ENCODE measurements at regions not wholly inside any gene's neighbourhood (a gene's known extent, or its start where the extent isn't known, plus 50 kb on each side); places are given as distances from the start of the nearest gene placed in this dataset.

DNA sequence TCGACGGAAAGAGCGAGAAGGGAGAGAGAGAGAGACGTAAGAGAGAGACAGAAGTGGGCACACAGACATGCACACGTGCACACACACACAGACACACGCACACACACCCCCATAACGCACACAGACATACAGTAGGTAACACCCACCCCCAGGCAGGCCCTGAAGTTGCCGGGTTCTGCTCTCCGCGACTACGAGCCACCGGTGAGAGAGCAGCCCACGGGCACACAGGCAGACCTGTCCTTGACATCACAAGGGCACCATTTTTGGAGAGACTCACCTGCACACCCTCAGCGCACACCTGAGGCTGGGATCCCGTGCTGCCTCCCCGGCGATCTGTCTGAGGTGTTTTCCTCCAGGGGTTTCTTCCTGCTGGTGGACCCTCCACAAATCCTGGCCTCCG is 1171.0 kb upstream of the PCDH10 start:
- no peaks in the 10 kb centered on the region for H3K4me1 ChIP-seq (ENCODE audit: control insufficient read depth in 1 of 2, extremely low read depth in 1 of 2, insufficient read depth in 2 of 2, low read length in 2 of 2)
- H3K9me3 ChIP-seq = no peaks in the 10 kb centered on the region
- Mint-ChIP-seq H3K36me3 (no peaks in the 10 kb centered on the region), H3K9me3 (peaks cover 11 to 23% (median 18%) of the 10 kb centered on the region in 3 donors), H3K4me3 (no peak overlapping the region), H3K27ac (no peak overlapping the region), H3K4me1 (no peaks in the 10 kb centered on the region), H3K27me3 (no peaks in the 10 kb centered on the region)
- no peaks in the 10 kb centered on the region for H3K27me3 ChIP-seq (replicated peaks in 1 of 2; ENCODE audit: control insufficient read depth in 2 of 2, extremely low read depth in 1 of 2, insufficient read depth in 2 of 2, low read length in 1 of 2)
- H3K4me3 ChIP-seq (ENCODE audit: control insufficient read depth in 1 of 2, extremely low read depth in 1 of 2, low read length in 1 of 2) = no peak overlapping the region
- ChIA-PET CTCF (no interaction called here), POLR2A (no interaction called here)
- DNase-seq (no peak), ATAC-seq (replicated peaks in 1 of 4) (no peak)
- no peak overlapping the region for H3K27ac ChIP-seq (ENCODE audit: low read length)
- WGBS (ENCODE audit: insufficient coverage) = 100% methylated on average over 9 of the region's 18 CpGs
- no peaks in the 10 kb centered on the region for H3K36me3 ChIP-seq (ENCODE audit: control insufficient read depth in 2 of 2, extremely low read depth in 1 of 2, insufficient read depth in 1 of 2, low read length in 1 of 2)

- no peaks in the 10 kb centered on the region for H3K4me1 Mint-ChIP-seq
- no peaks in the 10 kb centered on the region for H3K36me3 Mint-ChIP-seq
- Histone ChIP-seq H3K27ac (ENCODE audit: low read length) (no peak overlapping the region), H3K27me3 (replicated peaks in 1 of 2; ENCODE audit: control insufficient read depth in 2 of 2, extremely low read depth in 1 of 2, insufficient read depth in 2 of 2, low read length in 1 of 2) (no peaks in the 10 kb centered on the region), H3K9me3 (no peaks in the 10 kb centered on the region), H3K4me1 (ENCODE audit: control insufficient read depth in 1 of 2, extremely low read depth in 1 of 2, insufficient read depth in 2 of 2, low read length in 2 of 2) (no peaks in the 10 kb centered on the region), H3K4me3 (ENCODE audit: control insufficient read depth in 1 of 2, extremely low read depth in 1 of 2, low read length in 1 of 2) (no peak overlapping the region), H3K36me3 (ENCODE audit: control insufficient read depth in 2 of 2, extremely low read depth in 1 of 2, insufficient read depth in 1 of 2, low read length in 1 of 2) (no peaks in the 10 kb centered on the region)
- ChIA-PET POLR2A (no interaction called here), CTCF (no interaction called here)
- no peak for ATAC-seq (replicated peaks in 1 of 4)
- 83% methylated on average over 1 of the region's 4 CpGs for WGBS (ENCODE audit: insufficient coverage)
- no peak overlapping the region for H3K27ac Mint-ChIP-seq
- H3K27me3 Mint-ChIP-seq = no peaks in the 10 kb centered on the region
- no peak for DNase-seq
- H3K9me3 Mint-ChIP-seq = peaks cover 0 to 9% (median 7%) of the 10 kb centered on the region in 3 donors
- no peak overlapping the region for H3K4me3 Mint-ChIP-seq
Measured at GRCh38 chr4:131989576-131989975, 1159.5 kb upstream of the PCDH10 start.

DNA sequence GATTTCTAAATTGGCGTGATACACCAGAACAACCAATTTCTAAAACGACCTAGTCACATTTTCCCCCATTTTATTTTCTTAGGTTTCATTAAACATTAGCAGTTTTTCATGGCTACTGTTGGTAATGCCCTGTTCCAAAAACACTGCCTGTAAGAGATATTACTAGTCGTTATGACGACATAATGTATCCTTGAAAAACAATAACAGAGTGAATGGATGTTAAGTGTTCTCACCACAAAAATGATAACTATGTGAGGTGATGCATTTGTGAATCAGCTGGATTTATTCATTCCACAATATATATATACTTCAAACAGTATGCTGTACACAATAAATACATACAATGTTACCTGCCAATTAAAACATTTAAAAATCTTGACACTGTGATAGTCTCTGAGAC is 1147.6 kb upstream of the PCDH10 start:
- Histone ChIP-seq H3K9me3 (no peaks in the 10 kb centered on the region), H3K27ac (ENCODE audit: low read length) (no peak overlapping the region), H3K27me3 (replicated peaks in 1 of 2; ENCODE audit: control insufficient read depth in 2 of 2, extremely low read depth in 1 of 2, insufficient read depth in 2 of 2, low read length in 1 of 2) (no peaks in the 10 kb centered on the region), H3K4me3 (ENCODE audit: control insufficient read depth in 1 of 2, extremely low read depth in 1 of 2, low read length in 1 of 2) (no peak overlapping the region), H3K4me1 (ENCODE audit: control insufficient read depth in 1 of 2, extremely low read depth in 1 of 2, insufficient read depth in 2 of 2, low read length in 2 of 2) (no peaks in the 10 kb centered on the region), H3K36me3 (ENCODE audit: control insufficient read depth in 2 of 2, extremely low read depth in 1 of 2, insufficient read depth in 1 of 2, low read length in 1 of 2) (no peaks in the 10 kb centered on the region)
- ATAC-seq (replicated peaks in 1 of 4) (no peak), DNase-seq (no peak)
- Mint-ChIP-seq H3K27me3 (no peaks in the 10 kb centered on the region), H3K9me3 (peaks cover 0 to 6% (median 4%) of the 10 kb centered on the region in 3 donors), H3K4me3 (no peak overlapping the region), H3K27ac (no peak overlapping the region), H3K4me1 (no peaks in the 10 kb centered on the region), H3K36me3 (no peaks in the 10 kb centered on the region)
- ChIA-PET CTCF (no interaction called here), POLR2A (no interaction called here)
- WGBS (ENCODE audit: insufficient coverage) = no CpG with 5 or more reads among the region's 4 CpGs

- Histone ChIP-seq H3K9me3 (no peaks in the 10 kb centered on the region), H3K36me3 (ENCODE audit: control insufficient read depth in 2 of 2, extremely low read depth in 1 of 2, insufficient read depth in 1 of 2, low read length in 1 of 2) (no peaks in the 10 kb centered on the region), H3K4me1 (ENCODE audit: control insufficient read depth in 1 of 2, extremely low read depth in 1 of 2, insufficient read depth in 2 of 2, low read length in 2 of 2) (no peaks in the 10 kb centered on the region), H3K4me3 (ENCODE audit: control insufficient read depth in 1 of 2, extremely low read depth in 1 of 2, low read length in 1 of 2) (no peak overlapping the region), H3K27me3 (replicated peaks in 1 of 2; ENCODE audit: control insufficient read depth in 2 of 2, extremely low read depth in 1 of 2, insufficient read depth in 2 of 2, low read length in 1 of 2) (no peaks in the 10 kb centered on the region), H3K27ac (ENCODE audit: low read length) (no peak overlapping the region)
- Mint-ChIP-seq H3K27ac (no peak overlapping the region), H3K4me1 (no peaks in the 10 kb centered on the region), H3K36me3 (no peaks in the 10 kb centered on the region), H3K27me3 (no peaks in the 10 kb centered on the region), H3K4me3 (no peak overlapping the region), H3K9me3 (peaks cover 0 to 6% (median 2%) of the 10 kb centered on the region in 3 donors)
- POLR2A ChIA-PET = no interaction called here
- DNase-seq (no peak), ATAC-seq (replicated peaks in 1 of 4) (no peak)
- CTCF ChIA-PET = no interaction called here
- no CpG with 5 or more reads among the region's 2 CpGs for WGBS (ENCODE audit: insufficient coverage)
Measured at GRCh38 chr4:132003593-132003992, 1145.5 kb upstream of the PCDH10 start.

DNA sequence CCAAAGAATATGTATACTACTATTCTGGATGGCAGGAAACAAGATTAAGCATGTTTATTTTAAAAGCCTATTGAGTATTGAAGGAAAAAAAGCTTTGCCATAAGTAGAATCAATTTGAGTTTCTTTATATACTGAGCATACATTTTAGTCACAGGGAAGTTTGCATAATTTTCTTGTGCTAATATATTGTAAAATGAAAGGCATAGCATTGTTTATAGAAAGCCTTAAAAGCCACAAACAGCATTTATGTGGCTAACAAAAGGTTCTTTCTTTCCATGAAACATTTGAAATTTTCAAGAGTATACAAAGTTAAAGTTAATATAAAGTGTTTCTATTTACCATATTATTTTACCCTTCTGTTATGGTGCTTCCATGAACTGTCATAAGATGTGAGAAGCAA is 1133.8 kb upstream of the PCDH10 start:
- ChIA-PET POLR2A (no interaction called here), CTCF (no interaction called here)
- no peak for ATAC-seq (replicated peaks in 1 of 4)
- DNase-seq = no peak
- Histone ChIP-seq H3K9me3 (no peaks in the 10 kb centered on the region), H3K27ac (ENCODE audit: low read length) (no peak overlapping the region), H3K4me3 (ENCODE audit: control insufficient read depth in 1 of 2, extremely low read depth in 1 of 2, low read length in 1 of 2) (no peak overlapping the region), H3K4me1 (ENCODE audit: control insufficient read depth in 1 of 2, extremely low read depth in 1 of 2, insufficient read depth in 2 of 2, low read length in 2 of 2) (no peaks in the 10 kb centered on the region), H3K27me3 (replicated peaks in 1 of 2; ENCODE audit: control insufficient read depth in 2 of 2, extremely low read depth in 1 of 2, insufficient read depth in 2 of 2, low read length in 1 of 2) (no peaks in the 10 kb centered on the region), H3K36me3 (ENCODE audit: control insufficient read depth in 2 of 2, extremely low read depth in 1 of 2, insufficient read depth in 1 of 2, low read length in 1 of 2) (no peaks in the 10 kb centered on the region)
- Mint-ChIP-seq H3K27ac (no peak overlapping the region), H3K4me1 (no peaks in the 10 kb centered on the region), H3K4me3 (no peak overlapping the region), H3K9me3 (no peaks in the 10 kb centered on the region), H3K27me3 (no peaks in the 10 kb centered on the region), H3K36me3 (no peaks in the 10 kb centered on the region)

GRCh38 chr4:132016703-132017350 is 1132.3 kb upstream of the PCDH10 start:
- Histone ChIP-seq H3K4me1 (ENCODE audit: control insufficient read depth in 1 of 2, extremely low read depth in 1 of 2, insufficient read depth in 2 of 2, low read length in 2 of 2) (no peaks in the 10 kb centered on the region), H3K9me3 (no peaks in the 10 kb centered on the region), H3K4me3 (ENCODE audit: control insufficient read depth in 1 of 2, extremely low read depth in 1 of 2, low read length in 1 of 2) (no peak overlapping the region), H3K36me3 (ENCODE audit: control insufficient read depth in 2 of 2, extremely low read depth in 1 of 2, insufficient read depth in 1 of 2, low read length in 1 of 2) (no peaks in the 10 kb centered on the region), H3K27me3 (replicated peaks in 1 of 2; ENCODE audit: control insufficient read depth in 2 of 2, extremely low read depth in 1 of 2, insufficient read depth in 2 of 2, low read length in 1 of 2) (no peaks in the 10 kb centered on the region), H3K27ac (ENCODE audit: low read length) (no peak overlapping the region)
- H3K27me3 Mint-ChIP-seq = no peaks in the 10 kb centered on the region
- ATAC-seq (replicated peaks in 1 of 4) = no peak
- no peak overlapping the region for H3K27ac Mint-ChIP-seq
- H3K9me3 Mint-ChIP-seq = no peaks in the 10 kb centered on the region
- DNase-seq = no peak
- ChIA-PET POLR2A (interaction anchor here in 1 of 2 donors (0.5 kb wide), 1 partner anchor 9 kb away, joined by 4 read pairs; no protein-coding TSS in a partner anchor), CTCF (no interaction called here)
- WGBS (ENCODE audit: insufficient coverage) = no CpG with 5 or more reads among the region's 2 CpGs
- H3K36me3 Mint-ChIP-seq = no peaks in the 10 kb centered on the region
- H3K4me3 Mint-ChIP-seq = no peak overlapping the region
- no peaks in the 10 kb centered on the region for H3K4me1 Mint-ChIP-seq

DNA sequence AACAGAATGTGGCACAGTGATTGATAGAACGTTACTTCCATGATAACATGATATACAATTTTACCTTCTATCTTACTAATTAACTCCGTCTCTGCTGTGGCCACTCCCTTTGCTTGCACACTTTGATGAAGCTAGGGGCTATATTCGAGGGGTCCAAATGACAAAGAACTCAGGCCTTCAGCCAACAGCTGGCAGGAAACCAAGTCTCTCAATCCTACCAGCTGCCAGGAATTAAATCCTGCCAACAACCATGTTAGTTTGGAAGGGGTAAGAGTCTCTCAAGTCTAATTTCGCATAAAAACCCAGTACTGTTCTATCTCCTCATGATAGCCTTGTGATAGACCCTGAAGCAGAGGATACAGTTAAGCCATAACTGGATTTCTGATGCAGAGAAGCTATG is 1122.9 kb upstream of the PCDH10 start:
- H3K9me3 Mint-ChIP-seq = peaks cover 0 to 6% (median 4%) of the 10 kb centered on the region in 3 donors
- Histone ChIP-seq H3K4me1 (ENCODE audit: control insufficient read depth in 1 of 2, extremely low read depth in 1 of 2, insufficient read depth in 2 of 2, low read length in 2 of 2) (no peaks in the 10 kb centered on the region), H3K27ac (ENCODE audit: low read length) (no peak overlapping the region), H3K9me3 (no peaks in the 10 kb centered on the region), H3K36me3 (ENCODE audit: control insufficient read depth in 2 of 2, extremely low read depth in 1 of 2, insufficient read depth in 1 of 2, low read length in 1 of 2) (no peaks in the 10 kb centered on the region), H3K27me3 (replicated peaks in 1 of 2; ENCODE audit: control insufficient read depth in 2 of 2, extremely low read depth in 1 of 2, insufficient read depth in 2 of 2, low read length in 1 of 2) (no peaks in the 10 kb centered on the region), H3K4me3 (ENCODE audit: control insufficient read depth in 1 of 2, extremely low read depth in 1 of 2, low read length in 1 of 2) (no peak overlapping the region)
- ChIA-PET POLR2A (no interaction called here), CTCF (no interaction called here)
- no CpG with 5 or more reads among the region's 4 CpGs for WGBS (ENCODE audit: insufficient coverage)
- ATAC-seq (replicated peaks in 1 of 4) (no peak), DNase-seq (no peak)
- no peaks in the 10 kb centered on the region for H3K4me1 Mint-ChIP-seq
- H3K27me3 Mint-ChIP-seq = no peaks in the 10 kb centered on the region
- H3K4me3 Mint-ChIP-seq = no peak overlapping the region
- H3K27ac Mint-ChIP-seq = no peak overlapping the region
- no peaks in the 10 kb centered on the region for H3K36me3 Mint-ChIP-seq

All from T-cell (primary cell).